Germinal center (tissue), 1 donor: ENCODE measurements at regions not wholly inside any gene's neighbourhood (a gene's known extent, or its start where the extent isn't known, plus 50 kb on each side); places are given as distances from the start of the nearest gene placed in this dataset.

Experiments
- DNase-seq: peaks from one replicate; pipeline ENCODE4 v3.0.0; 2012; ENCODE audit warnings: mixed read lengths, low spot score

DNA sequence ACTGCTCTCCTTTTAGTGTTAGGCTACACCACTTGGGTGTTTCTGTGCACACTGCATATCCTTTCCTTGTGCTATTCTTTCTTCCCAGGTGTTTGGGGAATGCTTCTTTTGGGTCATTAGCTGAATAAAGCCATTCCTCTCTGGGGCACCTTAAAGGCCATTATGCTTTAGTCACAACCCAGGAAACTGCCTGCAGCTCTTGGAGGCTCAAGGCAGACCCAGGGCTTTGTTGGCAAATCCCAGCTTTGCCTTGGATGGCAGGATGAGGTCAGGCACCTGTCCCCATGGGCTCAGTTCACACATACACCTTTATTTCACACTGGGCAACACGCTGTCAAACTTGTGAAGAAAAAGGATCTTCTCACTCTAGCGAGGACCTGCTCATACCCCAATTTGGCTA is 460.6 kb downstream of the CCSER2 start:
- no peak for DNase-seq

DNA sequence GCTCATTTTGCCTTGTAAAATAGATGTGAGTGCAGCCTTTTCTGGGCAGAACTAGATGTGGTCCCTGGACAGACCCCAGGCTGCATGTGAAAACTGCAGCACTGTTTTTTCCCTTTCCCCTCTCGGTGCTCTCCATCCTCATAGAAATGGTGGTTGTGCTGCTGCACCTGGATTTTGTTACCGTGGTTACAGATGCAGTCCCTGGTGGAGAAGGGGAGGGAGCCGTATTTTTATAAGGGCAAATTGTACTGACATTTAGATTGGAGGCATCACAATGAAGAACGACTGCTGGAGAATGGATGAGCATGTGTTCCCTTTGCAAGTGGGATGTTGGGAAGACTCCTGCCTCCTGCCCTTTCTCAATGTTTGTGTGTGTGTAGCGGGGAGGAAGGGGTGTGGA is 469.9 kb downstream of the CCSER2 start:
- no peak for DNase-seq

DNA sequence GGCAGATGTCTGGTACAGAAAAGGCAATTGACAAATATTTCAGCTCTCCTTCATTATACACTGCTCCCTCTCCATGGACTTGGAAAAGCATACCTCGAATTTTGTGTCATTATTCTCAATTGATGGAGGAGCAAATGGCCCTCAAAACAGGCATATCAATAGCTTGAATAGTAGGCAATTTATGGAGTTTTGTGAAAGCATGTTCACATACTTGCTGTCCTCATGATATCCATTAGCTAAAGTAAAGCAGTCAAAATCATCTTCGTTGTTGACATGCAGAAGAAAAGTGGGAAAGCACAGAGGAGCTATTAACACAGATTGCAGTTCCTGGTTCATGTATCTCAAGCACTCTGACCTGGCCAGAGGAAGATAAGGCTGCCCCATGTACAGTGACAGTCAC is 472.8 kb downstream of the CCSER2 start:
- DNase-seq: no peak

DNA sequence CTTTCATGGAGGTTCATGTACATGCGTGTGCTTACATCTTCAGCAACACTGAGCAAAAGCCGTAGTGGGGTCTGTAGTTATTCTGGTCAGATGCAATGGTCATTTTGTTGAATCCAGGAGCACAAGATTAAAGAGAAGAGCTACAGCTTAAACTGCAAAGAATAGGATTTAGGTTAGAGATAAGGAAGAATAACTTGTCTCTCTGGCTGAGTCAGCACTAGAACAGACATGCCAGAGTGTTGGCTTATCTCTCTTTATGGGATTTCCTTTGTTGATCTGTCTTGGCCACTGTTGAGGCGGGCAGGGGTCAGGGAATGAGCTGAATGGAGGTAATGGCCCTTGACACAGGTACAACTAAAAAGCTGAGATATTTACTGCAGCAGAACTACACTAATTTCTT is 473.5 kb downstream of the CCSER2 start:
- DNase-seq: no peak

DNA sequence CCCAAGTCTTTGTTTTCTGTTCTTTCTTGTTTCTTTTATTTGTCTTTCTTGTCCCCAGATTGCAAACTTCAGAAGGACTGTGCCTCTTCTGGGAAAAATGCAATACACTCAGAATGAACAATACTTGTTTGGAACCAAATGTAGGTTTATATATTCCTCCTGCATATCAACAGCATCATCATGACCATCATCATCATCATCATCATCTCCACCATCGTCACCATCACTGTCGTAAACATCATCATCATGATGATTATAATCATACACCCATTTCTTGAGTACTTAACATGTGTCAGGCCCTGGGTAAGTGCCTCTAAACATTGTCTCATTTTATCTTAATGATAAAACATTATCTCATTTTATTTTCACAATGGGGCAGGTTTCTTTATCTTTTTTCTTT is 476.8 kb downstream of the CCSER2 start:
- no peak for DNase-seq

DNA sequence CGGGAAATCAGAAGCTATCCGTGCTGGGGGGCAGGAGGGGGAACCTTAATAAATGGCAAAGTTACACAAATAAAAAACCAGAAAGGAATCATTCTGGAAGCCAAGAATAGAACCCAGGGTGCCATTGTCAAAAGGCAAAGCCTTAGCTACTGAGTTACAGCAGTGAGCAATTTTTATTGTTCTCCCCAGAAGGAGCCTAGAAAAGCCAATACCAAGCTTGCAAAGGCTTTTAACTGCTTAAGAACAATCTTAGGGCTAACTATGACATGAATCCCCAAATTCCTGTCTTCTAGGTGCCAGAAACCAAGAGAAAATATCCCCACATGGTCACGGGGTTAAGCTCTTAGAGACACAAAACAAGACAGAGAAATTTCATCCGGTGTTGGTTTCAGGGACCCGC is 482.7 kb downstream of the CCSER2 start:
- no peak for DNase-seq

DNA sequence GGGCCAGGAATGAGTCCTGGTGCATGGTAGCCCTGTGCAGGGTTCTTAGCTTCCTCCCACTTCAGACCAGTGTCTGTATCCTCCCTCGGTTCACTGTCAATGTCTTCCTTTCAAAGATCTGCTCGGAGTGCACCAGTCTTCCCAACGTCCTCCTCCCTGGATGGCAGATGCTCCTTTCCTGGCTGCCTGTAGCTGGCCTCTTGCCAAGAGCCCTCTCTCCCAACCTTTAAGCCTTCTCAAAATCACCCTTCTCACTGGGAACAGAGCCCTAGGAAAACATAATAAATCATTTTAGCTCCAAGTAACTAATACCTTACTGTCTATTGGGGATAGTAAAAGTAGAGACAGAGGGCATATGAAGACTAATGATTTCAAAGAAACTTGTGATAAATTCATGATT is 490.6 kb downstream of the CCSER2 start:
- no peak for DNase-seq

DNA sequence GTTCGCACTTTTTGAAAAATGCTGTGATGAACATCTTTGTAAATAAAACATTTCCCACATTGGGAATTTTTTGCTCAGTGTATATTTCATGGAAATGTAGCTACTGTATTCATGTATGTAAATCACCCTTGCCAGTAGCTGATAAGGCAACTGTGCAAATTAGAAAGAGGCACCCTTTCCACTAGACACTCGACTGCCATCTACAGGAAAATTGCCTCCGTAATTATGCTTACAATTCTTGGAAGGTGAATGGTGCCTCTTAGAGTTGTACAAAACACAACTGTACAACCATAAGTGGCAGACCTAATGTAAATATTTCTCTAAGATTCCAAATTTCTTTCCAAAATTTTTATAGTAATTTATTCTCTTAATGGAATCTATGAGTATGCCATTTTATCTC is 491.7 kb downstream of the CCSER2 start:
- no peak for DNase-seq

DNA sequence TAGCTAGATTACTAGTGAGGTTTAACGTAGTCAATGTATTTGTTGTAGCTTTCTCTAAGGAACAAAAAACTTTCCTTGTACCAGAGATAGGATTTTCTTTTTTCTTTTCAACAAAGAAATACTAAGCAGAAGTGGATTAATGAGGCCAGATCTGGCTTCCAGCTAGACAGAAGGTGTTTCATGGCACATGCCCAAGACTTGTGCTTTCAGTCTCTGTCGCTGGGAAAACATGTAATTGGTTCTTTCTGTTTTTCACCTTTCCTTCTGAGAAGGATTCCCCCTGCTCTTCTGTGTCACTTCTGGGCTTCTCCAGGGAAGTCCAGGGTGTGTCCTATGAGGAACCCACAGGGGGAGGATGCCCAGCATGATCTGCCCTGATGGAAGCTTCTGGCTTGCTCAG is 492.2 kb downstream of the CCSER2 start:
- no peak for DNase-seq

DNA sequence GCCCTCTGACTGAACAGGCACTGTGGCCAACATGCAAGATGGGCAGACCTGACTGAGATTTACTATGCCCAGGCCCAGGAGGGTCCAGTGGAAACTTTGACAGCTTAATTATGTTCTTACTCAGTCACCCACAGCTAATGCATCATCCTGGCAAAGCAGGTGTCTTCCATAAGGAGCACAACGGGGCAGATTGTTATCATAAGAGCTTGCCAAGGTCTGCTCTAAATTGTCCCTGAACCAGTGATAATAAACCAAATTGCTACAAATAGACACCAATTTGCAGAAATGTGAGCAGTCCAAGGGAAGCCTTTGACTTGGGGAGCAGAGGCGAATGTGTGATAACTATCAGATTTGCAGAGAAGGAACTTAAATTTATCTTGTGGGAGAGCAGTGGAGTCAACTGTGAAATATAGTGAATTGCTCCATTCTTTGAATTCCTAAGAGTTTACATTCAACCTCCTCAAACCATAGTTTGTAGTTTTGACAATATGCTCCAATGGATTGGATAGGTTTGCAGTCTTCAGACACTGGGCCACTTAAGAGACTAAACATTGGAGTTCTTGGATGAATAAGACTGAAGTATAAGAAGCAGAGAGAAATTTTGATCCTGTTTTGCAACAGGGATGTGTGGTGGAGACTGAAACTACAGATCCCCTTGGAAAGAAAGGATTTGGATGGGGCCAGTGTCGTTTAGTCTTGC is 494.7 kb downstream of the CCSER2 start:
- DNase-seq: no peak

DNA sequence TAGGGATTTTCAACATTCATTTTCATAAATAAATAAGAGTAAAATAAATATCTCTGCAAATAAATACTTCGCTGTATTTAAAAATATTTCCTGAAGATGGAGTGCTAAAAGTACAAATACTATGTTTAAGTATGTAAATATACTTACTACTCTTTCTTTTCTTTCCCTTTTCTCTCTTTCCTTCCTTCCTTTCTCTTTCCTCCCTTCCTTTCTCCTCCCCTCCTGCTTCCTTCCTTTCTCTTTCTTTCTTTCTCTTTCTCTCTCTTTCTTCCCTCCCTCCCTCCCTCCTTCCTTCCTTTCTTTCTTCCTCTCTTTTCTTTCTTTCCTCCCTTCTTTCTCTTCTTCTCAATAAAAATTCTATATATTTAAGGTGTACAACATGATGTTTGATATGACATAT is 496.1 kb downstream of the CCSER2 start:
- no peak for DNase-seq

DNA sequence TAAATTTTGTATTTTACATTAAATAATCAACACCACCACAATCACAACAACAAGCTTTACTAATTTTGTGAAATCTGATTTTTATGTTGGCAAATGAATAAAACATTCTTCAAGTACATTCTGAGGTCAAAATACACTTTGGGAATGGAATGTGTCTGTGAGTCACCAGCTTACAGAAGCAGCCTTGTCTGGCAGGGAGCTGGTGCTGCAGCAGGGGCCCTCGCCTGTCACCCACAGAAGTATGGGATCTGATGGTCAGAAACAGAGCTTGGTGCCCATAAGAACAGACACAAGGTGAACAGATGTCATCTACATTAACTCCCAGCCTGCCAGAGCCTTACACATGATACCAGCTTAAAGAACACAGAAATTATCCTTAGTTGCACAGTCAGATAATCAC is 496.9 kb downstream of the CCSER2 start:
- no peak for DNase-seq

DNA sequence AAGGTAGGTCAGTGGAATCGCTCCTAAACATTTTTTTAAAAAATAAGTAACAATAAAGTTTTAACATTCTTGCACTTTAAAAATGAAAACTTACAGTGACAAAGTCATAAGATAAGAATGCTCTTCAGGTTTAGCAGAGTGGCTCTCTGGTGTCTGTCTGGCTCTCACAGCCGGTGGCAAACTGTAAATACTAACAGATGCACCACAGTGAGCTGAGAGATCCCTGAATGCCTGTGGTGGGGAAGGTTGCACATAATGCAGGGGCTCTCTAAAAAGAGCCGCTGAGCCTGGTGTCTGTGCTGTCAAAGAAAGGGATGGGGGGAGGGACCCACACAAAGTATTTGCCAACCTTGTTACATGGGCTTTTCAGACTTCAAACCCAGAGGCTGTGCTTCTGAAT is 498.3 kb downstream of the CCSER2 start:
- DNase-seq: no peak

DNA sequence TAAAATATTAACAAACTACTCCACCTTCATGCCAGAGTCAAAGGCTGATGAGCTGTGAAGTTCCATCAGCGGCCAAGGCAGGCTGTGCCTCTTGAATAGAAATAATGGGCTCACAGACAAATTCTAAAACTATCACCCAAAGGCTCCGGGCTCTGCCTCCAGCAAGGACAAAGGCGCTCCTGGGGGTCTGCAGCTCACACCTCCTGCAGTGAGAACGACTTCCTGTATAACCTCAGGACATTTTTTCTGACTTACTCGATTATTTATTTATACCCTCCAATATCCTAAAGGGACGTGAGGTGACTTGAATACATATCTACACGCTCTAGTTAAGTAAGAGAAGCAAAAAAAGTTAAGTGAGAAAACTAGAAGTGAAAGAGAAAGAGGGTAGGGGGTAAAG is 500.7 kb downstream of the CCSER2 start:
- no peak for DNase-seq

DNA sequence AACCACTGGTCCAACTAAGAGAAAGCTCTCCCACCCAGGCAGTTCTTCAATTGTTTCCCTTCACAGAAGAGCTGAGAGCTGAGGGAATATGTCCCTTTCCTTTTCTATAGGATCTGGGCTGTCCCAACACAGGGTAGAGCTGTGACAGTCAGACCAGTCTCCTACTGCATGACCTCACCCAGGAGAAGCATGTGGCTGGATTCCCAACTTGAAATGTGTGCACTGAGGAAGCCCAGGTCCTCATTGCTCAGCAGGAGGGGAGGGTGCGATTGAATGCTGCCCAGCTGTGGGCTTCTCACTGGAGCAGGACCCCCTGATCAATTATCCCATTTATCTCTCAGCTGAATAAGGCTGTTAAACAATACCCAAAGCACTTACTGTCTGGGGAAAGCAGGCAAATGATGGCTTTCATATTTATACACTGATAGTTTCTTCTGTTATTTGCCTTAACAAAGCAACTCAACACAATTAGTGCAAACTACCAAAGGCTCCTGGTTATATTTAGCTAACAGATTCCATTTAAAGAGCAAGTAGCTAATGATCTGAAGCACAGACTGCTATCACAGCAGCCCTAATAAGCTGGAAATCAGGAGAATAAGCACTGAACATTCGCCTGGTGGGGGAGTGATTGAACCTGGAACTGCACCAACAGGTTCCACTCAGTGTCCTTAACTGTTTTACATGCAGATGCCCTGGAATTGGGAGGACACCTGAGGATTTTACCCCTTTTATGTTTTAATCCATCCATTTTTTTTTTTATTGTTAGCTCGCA is 508.8 kb downstream of the CCSER2 start:
- no peak for DNase-seq

DNA sequence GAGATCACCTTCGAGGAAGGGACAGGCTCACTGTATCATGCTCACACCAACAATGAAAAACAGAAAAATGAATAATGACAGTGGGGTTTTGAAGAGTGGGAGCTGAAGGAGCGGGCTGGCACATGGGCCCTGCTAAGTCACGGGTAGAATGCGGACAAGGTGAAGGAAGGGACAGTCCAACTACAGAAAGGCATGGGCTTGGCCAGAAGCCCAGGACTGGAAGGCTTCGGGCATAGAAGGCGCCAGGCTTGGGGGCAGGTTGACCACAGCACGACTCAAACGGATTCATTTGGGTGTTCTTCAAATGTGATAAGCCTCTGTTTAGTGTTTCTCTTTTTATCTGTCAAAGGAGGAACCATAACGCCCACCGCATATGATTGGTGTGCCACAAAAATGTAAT is 509.5 kb downstream of the CCSER2 start:
- DNase-seq: no peak

DNA sequence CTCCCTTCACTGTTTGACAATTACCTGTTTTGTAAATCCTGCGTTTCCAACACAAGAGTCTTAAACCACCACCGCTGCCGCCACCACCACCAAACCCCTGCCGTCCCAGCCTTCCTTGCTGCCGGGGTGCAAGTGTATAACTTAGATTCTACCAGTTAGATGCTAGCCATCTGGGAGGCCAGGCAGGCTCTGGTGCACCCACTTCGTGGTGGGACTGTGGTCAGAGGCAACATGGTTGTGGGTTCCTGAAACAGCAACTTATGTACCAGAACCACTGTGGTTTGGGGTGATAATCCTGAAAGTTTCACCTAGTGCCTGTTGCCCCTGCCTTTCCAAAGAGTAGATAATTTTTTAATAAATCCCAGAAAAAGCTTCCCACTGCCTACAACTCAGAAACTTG is 510.5 kb downstream of the CCSER2 start:
- DNase-seq: no peak

DNA sequence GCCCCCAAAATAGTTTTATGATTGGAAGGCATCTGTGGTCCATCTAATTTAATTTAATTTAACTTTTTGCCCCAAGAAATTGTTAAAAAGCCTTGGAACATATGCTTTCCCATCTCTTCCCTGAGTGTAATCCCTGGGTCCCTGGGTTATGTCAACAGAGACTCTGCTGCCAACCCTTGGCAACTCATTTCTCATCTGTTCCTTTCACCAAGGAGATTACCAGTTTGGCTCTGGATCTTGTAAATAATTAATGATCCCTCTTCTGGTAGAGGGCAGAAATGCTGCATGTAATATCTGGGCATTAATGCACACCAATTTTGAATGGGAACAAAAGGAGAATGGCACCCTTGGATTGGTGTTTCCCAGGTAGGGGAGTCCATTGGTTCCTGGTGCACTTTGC is 514.2 kb downstream of the CCSER2 start:
- no peak for DNase-seq

DNA sequence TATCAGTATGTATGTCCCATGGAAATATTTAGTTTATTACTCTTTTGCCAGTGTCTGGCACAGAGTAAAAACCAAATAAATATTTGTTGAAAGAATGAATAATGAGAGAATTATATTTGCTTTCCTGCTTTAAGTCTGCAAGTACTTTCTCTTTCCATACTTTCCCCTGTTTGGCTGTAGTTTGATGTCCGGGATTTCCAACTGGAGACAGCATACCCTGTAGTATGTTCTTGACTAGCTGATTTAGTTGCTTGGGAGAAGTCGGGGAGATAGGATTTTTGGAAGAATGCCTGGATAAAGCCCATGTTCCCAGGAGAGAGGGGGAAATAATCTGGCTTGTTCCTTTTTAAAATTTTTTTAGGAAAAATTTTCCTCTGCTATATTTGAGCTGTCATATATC is 516.1 kb downstream of the CCSER2 start:
- no peak for DNase-seq

DNA sequence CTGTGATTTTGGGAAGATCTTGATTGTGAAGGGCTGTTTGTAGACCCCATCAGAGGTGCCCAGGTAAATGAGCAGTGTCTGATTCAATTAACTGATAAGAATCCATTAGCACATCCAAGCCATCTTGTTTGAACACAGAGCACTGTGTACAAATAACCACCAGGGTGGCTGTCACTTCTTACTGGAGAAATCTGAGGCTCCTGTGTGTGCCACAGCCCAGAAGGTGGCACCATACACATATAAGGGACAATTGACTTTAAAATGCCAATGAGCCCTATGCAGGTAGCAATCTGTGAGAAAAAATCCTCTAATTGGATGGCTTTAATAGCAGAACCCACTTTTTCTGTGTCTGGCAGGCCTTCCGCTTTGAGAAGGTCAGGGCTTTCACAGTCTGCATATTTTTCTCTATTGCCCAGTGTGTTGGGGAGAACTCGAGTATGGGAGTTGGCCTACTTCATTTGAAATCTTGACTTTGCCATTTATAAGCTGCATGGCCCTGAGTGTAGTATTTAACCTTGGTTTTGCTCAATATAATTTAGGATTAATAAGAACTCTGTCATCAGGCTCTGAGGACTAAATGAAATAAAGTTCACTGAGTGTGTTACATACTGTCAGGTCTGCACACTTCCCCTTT is 517.4 kb downstream of the CCSER2 start:
- no peak for DNase-seq

DNA sequence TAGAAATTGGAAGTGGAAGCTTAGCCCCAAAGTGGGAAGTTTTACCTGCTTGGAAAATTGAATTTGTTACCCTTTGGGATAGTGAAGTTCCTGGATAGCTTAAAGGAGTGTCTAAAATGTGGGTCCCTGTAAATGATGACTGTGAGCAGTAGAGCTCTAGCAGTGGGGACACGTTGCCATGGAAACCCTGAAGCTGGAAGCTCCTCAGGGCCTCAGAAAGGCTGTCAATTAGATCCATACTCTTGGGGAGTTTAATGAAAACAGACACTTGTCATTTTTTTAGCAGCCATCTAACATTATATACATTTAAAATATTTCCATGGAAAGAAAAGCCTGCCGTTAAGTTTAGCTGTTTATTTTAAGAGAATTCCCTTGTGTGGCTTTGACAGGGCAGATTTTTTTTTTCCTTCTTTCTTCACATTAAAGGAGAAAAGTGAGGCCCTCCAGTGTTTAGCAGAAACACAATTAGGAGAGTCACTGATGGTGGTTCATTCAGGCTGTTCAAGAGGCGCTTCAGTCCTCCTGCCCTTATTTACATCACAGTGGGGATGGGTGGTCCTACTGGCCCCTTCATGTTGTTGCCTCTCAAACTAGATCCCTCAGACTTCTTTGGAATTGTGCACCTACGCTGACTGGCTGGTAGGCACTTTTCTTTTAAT is 518.4 kb downstream of the CCSER2 start:
- DNase-seq: no peak

DNA sequence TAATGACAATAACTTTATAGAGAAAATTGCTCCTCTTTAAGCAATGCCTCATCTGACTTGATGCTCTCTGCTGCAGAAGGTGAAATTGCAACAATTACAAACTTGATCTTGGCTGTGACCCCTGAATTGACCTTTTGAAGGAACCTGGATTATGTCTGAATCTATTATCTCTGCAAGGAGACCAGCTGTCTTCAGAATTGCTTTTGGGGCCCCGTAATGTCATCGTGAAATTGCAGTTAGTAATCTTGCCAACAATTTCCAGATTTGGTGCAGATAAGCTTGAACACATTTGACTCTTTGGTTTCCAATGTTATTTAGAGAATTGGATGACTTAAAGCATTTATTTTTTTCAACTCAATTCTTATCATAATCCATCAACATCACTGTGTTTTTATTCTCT is 520.6 kb downstream of the CCSER2 start:
- DNase-seq: no peak

DNA sequence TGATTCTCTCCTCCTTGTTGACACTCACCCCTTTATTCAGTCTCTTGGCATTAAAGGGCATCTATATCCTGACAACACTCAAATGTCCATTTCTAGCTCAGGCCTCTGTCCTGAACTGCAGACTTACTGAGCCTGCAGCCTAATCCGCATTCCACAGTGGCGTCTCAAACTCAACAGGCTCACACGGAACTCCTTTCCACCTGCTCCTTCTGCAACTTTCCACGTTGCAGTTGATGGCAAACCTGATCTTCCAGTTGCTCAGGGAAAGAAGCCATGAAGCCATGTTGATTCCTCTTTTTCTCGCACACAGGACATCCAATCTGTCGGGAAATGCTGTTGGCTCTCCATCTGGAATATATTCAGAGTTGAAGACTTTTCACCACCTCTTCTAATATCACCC is 522.4 kb downstream of the CCSER2 start:
- DNase-seq: no peak
